Ishikawa (cell line): ENCODE measurements at regions not wholly inside any gene's neighbourhood (a gene's known extent, or its start where the extent isn't known, plus 50 kb on each side); places are given as distances from the start of the nearest gene placed in this dataset.

Source experiments
- CEBPB ChIP-seq: IDR thresholded peaks from 2 replicates; pipeline ENCODE4 v1.6.1; 2012
- CREB1 ChIP-seq: IDR thresholded peaks from 2 replicates; pipeline ENCODE4 v1.6.1; 2012; ENCODE audit warnings: low read depth
- EGR1 ChIP-seq: IDR thresholded peaks from 2 replicates; pipeline ENCODE4 v1.6.1; 2012
- EP300 ChIP-seq: IDR thresholded peaks from 2 replicates; pipeline ENCODE4 v1.6.1; 2012; ENCODE audit warnings: borderline replicate concordance
- NFIC ChIP-seq: IDR thresholded peaks from 2 replicates; pipeline ENCODE4 v1.6.1; 2012
- RAD21 ChIP-seq: IDR thresholded peaks from 2 replicates; pipeline ENCODE4 v1.6.1; 2012; ENCODE audit warnings: low read depth
- TAF1 ChIP-seq: IDR thresholded peaks from 2 replicates; pipeline ENCODE4 v1.6.1; 2012; ENCODE audit warnings: low read depth, mild to moderate bottlenecking
- TCF12 ChIP-seq: IDR thresholded peaks from 2 replicates; pipeline ENCODE4 v1.6.1; 2012; ENCODE audit warnings: low read depth
- TEAD4 ChIP-seq: IDR thresholded peaks from 2 replicates; pipeline ENCODE4 v1.6.1; 2012
- YY1 ChIP-seq: IDR thresholded peaks from 2 replicates; pipeline ENCODE4 v1.6.1; 2012; ENCODE audit warnings: low read depth
- ZBTB7A ChIP-seq: IDR thresholded peaks from 2 replicates; pipeline ENCODE4 v1.6.1; 2012; ENCODE audit warnings: low read depth
- TF ChIP-seq, protein P1 (sequence below): IDR thresholded peaks from 2 replicates; pipeline ENCODE4 v1.6.1; 2012
- TF ChIP-seq, protein P2 (sequence below): IDR thresholded peaks from 2 replicates; pipeline ENCODE4 v1.6.1; 2012; ENCODE audit warnings: low read depth, mild to moderate bottlenecking
- TF ChIP-seq, protein P3 (sequence below): IDR thresholded peaks from 2 replicates; pipeline ENCODE4 v1.6.1; 2012

- no peak for TF ChIP-seq ZBTB7A
- TF ChIP-seq RAD21, result no peak
- no peak for TF ChIP-seq EGR1
- no peak for TF ChIP-seq TCF12
- TF ChIP-seq, protein P1, sequence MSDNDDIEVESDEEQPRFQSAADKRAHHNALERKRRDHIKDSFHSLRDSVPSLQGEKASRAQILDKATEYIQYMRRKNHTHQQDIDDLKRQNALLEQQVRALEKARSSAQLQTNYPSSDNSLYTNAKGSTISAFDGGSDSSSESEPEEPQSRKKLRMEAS, result no peak
- no peak for TF ChIP-seq EP300
- TF ChIP-seq TAF1, result no peak
- no peak for TF ChIP-seq TEAD4
- no peak for TF ChIP-seq YY1
- TF ChIP-seq CEBPB, result no peak
- no peak for TF ChIP-seq CREB1
- TF ChIP-seq, protein P2, sequence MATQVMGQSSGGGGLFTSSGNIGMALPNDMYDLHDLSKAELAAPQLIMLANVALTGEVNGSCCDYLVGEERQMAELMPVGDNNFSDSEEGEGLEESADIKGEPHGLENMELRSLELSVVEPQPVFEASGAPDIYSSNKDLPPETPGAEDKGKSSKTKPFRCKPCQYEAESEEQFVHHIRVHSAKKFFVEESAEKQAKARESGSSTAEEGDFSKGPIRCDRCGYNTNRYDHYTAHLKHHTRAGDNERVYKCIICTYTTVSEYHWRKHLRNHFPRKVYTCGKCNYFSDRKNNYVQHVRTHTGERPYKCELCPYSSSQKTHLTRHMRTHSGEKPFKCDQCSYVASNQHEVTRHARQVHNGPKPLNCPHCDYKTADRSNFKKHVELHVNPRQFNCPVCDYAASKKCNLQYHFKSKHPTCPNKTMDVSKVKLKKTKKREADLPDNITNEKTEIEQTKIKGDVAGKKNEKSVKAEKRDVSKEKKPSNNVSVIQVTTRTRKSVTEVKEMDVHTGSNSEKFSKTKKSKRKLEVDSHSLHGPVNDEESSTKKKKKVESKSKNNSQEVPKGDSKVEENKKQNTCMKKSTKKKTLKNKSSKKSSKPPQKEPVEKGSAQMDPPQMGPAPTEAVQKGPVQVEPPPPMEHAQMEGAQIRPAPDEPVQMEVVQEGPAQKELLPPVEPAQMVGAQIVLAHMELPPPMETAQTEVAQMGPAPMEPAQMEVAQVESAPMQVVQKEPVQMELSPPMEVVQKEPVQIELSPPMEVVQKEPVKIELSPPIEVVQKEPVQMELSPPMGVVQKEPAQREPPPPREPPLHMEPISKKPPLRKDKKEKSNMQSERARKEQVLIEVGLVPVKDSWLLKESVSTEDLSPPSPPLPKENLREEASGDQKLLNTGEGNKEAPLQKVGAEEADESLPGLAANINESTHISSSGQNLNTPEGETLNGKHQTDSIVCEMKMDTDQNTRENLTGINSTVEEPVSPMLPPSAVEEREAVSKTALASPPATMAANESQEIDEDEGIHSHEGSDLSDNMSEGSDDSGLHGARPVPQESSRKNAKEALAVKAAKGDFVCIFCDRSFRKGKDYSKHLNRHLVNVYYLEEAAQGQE, result no peak
- no peak for TF ChIP-seq NFIC
- TF ChIP-seq, protein P3, sequence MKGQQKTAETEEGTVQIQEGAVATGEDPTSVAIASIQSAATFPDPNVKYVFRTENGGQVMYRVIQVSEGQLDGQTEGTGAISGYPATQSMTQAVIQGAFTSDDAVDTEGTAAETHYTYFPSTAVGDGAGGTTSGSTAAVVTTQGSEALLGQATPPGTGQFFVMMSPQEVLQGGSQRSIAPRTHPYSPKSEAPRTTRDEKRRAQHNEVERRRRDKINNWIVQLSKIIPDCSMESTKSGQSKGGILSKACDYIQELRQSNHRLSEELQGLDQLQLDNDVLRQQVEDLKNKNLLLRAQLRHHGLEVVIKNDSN, result no peak
Observed at GRCh38 chr10:52472406-52473146, 158.5 kb downstream of the DKK1 start.
